ENCODE measurements at regions not wholly inside any gene's neighbourhood (a gene's known extent, or its start where the extent isn't known, plus 50 kb on each side); places are given as distances from the start of the nearest gene placed in this dataset.

DNA sequence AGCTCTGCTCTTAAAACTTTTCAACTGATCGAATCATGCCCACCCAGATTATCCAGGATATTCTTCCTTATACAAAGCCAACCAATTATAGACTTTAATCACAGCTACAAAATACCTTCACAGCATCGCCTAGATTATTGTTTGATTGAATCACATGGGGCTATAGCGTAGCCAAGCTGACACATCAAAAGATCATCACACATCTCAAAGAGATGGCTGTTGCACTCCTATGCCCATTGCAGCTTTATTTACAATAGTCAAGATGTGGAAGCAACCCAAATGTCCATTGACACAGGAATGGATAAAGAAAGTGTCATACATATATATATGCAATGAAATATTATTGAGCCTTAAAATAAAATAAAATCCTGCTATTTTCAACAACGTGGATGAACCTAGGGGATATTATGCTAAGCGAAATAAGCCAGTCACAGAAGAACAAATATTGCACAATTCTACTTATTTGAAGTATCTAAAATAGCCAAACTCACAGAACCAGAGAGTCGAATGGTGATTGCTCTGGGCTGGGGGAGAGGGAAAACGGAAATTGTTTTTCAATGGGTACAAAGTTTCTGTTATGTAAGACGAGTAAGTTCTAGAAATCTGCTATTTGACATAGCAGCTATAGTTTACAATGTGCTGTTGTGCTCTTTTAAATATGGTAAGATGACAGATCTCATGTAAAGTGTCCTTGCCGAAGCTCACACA lies 60.9 kb upstream of the ERCC4 start (continued):
- TF ChIP-seq, protein P1, sequence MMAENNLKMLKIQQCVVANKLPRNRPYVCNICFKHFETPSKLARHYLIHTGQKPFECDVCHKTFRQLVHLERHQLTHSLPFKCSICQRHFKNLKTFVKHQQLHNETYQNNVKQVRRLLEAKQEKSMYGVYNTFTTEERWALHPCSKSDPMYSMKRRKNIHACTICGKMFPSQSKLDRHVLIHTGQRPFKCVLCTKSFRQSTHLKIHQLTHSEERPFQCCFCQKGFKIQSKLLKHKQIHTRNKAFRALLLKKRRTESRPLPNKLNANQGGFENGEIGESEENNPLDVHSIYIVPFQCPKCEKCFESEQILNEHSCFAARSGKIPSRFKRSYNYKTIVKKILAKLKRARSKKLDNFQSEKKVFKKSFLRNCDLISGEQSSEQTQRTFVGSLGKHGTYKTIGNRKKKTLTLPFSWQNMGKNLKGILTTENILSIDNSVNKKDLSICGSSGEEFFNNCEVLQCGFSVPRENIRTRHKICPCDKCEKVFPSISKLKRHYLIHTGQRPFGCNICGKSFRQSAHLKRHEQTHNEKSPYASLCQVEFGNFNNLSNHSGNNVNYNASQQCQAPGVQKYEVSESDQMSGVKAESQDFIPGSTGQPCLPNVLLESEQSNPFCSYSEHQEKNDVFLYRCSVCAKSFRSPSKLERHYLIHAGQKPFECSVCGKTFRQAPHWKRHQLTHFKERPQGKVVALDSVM (CRISPR knock-in tag; IDR thresholded peaks at IDR 0.05) = no peak
- TF ChIP-seq KLF13 (CRISPR knock-in tag; IDR thresholded peaks at IDR 0.05) (no peak), ZNF83 (CRISPR knock-in tag; IDR thresholded peaks at IDR 0.05; ENCODE audit: borderline replicate concordance) (no peak), FOXP1 (IDR thresholded peaks at IDR 0.05) (no peak), FOXP1 (CRISPR knock-in tag; IDR thresholded peaks at IDR 0.05) (0 out of 2 replicates have a peak, but pooled peaks have one; percentile 19), ZFP37 (CRISPR knock-in tag; IDR thresholded peaks at IDR 0.05; ENCODE audit: borderline replicate concordance) (no peak), ZNF550 (CRISPR knock-in tag; IDR thresholded peaks at IDR 0.05; ENCODE audit: borderline replicate concordance) (no peak), SMYD3 (CRISPR knock-in tag; IDR thresholded peaks at IDR 0.05) (no peak), ZZZ3 (CRISPR knock-in tag; IDR thresholded peaks at IDR 0.05; ENCODE audit: borderline replicate concordance) (no peak), RFXANK (CRISPR knock-in tag; IDR thresholded peaks at IDR 0.05) (no peak), SIX1 (CRISPR knock-in tag; IDR thresholded peaks at IDR 0.05; ENCODE audit: borderline replicate concordance) (no peak), FOXA3 (CRISPR knock-in tag; IDR thresholded peaks at IDR 0.05) (peak; percentile 73), ZNF629 (CRISPR knock-in tag; conservative IDR thresholded peaks at IDR 0.05) (0 out of 2 replicates have a peak, but pooled peaks have one; percentile 25), CENPT (CRISPR knock-in tag; IDR thresholded peaks at IDR 0.05; ENCODE audit: low read depth) (no peak), MBNL3 (CRISPR knock-in tag; conservative IDR thresholded peaks at IDR 0.05) (no peak), FLYWCH1 (CRISPR knock-in tag; IDR thresholded peaks at IDR 0.05) (no peak), NCOA2 (CRISPR knock-in tag; IDR thresholded peaks at IDR 0.05) (peak; percentile 41; the same call in 1 of the 2 replicates), PAWR (CRISPR knock-in tag; IDR thresholded peaks at IDR 0.05; ENCODE audit: borderline replicate concordance) (no peak)
- TF ChIP-seq, protein P2, sequence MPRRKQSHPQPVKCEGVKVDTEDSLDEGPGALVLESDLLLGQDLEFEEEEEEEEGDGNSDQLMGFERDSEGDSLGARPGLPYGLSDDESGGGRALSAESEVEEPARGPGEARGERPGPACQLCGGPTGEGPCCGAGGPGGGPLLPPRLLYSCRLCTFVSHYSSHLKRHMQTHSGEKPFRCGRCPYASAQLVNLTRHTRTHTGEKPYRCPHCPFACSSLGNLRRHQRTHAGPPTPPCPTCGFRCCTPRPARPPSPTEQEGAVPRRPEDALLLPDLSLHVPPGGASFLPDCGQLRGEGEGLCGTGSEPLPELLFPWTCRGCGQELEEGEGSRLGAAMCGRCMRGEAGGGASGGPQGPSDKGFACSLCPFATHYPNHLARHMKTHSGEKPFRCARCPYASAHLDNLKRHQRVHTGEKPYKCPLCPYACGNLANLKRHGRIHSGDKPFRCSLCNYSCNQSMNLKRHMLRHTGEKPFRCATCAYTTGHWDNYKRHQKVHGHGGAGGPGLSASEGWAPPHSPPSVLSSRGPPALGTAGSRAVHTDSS (CRISPR knock-in tag; conservative IDR thresholded peaks at IDR 0.05) = no peak
- TF ChIP-seq, protein P3, sequence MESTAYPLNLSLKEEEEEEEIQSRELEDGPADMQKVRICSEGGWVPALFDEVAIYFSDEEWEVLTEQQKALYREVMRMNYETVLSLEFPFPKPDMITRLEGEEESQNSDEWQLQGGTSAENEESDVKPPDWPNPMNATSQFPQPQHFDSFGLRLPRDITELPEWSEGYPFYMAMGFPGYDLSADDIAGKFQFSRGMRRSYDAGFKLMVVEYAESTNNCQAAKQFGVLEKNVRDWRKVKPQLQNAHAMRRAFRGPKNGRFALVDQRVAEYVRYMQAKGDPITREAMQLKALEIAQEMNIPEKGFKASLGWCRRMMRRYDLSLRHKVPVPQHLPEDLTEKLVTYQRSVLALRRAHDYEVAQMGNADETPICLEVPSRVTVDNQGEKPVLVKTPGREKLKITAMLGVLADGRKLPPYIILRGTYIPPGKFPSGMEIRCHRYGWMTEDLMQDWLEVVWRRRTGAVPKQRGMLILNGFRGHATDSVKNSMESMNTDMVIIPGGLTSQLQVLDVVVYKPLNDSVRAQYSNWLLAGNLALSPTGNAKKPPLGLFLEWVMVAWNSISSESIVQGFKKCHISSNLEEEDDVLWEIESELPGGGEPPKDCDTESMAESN (CRISPR knock-in tag; conservative IDR thresholded peaks at IDR 0.05) = no peak
- TF ChIP-seq, protein P4, sequence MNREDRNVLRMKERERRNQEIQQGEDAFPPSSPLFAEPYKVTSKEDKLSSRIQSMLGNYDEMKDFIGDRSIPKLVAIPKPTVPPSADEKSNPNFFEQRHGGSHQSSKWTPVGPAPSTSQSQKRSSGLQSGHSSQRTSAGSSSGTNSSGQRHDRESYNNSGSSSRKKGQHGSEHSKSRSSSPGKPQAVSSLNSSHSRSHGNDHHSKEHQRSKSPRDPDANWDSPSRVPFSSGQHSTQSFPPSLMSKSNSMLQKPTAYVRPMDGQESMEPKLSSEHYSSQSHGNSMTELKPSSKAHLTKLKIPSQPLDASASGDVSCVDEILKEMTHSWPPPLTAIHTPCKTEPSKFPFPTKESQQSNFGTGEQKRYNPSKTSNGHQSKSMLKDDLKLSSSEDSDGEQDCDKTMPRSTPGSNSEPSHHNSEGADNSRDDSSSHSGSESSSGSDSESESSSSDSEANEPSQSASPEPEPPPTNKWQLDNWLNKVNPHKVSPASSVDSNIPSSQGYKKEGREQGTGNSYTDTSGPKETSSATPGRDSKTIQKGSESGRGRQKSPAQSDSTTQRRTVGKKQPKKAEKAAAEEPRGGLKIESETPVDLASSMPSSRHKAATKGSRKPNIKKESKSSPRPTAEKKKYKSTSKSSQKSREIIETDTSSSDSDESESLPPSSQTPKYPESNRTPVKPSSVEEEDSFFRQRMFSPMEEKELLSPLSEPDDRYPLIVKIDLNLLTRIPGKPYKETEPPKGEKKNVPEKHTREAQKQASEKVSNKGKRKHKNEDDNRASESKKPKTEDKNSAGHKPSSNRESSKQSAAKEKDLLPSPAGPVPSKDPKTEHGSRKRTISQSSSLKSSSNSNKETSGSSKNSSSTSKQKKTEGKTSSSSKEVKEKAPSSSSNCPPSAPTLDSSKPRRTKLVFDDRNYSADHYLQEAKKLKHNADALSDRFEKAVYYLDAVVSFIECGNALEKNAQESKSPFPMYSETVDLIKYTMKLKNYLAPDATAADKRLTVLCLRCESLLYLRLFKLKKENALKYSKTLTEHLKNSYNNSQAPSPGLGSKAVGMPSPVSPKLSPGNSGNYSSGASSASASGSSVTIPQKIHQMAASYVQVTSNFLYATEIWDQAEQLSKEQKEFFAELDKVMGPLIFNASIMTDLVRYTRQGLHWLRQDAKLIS (CRISPR knock-in tag; IDR thresholded peaks at IDR 0.05) = no peak
